ENCODE measurements at regions not wholly inside any gene's neighbourhood (a gene's known extent, or its start where the extent isn't known, plus 50 kb on each side); places are given as distances from the start of the nearest gene placed in this dataset.

- Histone ChIP-seq H3K36me3 (ENCODE audit: low read depth, missing control alignments) (no peaks in the 10 kb centered on the region), H3K4me1 (no peaks in the 10 kb centered on the region), H3K4me3 (no peak overlapping the region), H3K9me3 (no peaks in the 10 kb centered on the region), H3K27ac (no peak overlapping the region), H3K27me3 (no peaks in the 10 kb centered on the region)
- TF ChIP-seq CTCF (IDR thresholded peaks at IDR 0.05) (no peak), POLR2A (IDR thresholded peaks at IDR 0.05) (no peak)
- WGBS, 2 donors: 78 to 82% methylated on average over 3 of the region's 3 CpGs
- DNase-seq: no peak
- intact Hi-C loops (cut with DNase I; ENCODE audit: low total_unique reads): no loop called here
Measured at GRCh38 chr18:5744659-5745058, 150.7 kb downstream of the TMEM200C start.

GRCh38 chr18:5738526-5738925 is 156.8 kb downstream of the TMEM200C start:
- Histone ChIP-seq H3K27me3 (no peaks in the 10 kb centered on the region), H3K4me3 (no peak overlapping the region), H3K27ac (no peak overlapping the region), H3K36me3 (ENCODE audit: low read depth, missing control alignments) (no peaks in the 10 kb centered on the region), H3K4me1 (no peaks in the 10 kb centered on the region), H3K9me3 (no peaks in the 10 kb centered on the region)
- TF ChIP-seq CTCF (IDR thresholded peaks at IDR 0.05) (no peak), POLR2A (IDR thresholded peaks at IDR 0.05) (no peak)
- intact Hi-C loops (cut with DNase I; ENCODE audit: low total_unique reads): no loop called here
- no peak for DNase-seq
- WGBS, 2 donors: 73 to 74% methylated on average over 4 of the region's 4 CpGs

- WGBS, 2 donors: 87 to 94% methylated on average over 7 of the region's 7 CpGs
- no peak overlapping the region for H3K27ac ChIP-seq
- H3K36me3 ChIP-seq (ENCODE audit: low read depth, missing control alignments): no peaks in the 10 kb centered on the region
- no peaks in the 10 kb centered on the region for H3K27me3 ChIP-seq
- intact Hi-C loops (cut with DNase I; ENCODE audit: low total_unique reads): no loop called here
- DNase-seq: no peak
- H3K4me1 ChIP-seq: no peaks in the 10 kb centered on the region
- H3K4me3 ChIP-seq: no peak overlapping the region
- TF ChIP-seq CTCF (IDR thresholded peaks at IDR 0.05) (no peak), POLR2A (IDR thresholded peaks at IDR 0.05) (no peak)
- no peaks in the 10 kb centered on the region for H3K9me3 ChIP-seq
Measured at GRCh38 chr18:5732318-5732717, 163.0 kb downstream of the TMEM200C start.

GRCh38 chr18:5729983-5730699 is 165.2 kb downstream of the TMEM200C start:
- no peak for TF ChIP-seq CTCF (IDR thresholded peaks at IDR 0.05)
- TF ChIP-seq POLR2A (IDR thresholded peaks at IDR 0.05): no peak
- Histone ChIP-seq H3K36me3 (ENCODE audit: low read depth, missing control alignments) (no peaks in the 10 kb centered on the region), H3K4me1 (no peaks in the 10 kb centered on the region), H3K27me3 (no peaks in the 10 kb centered on the region), H3K9me3 (no peaks in the 10 kb centered on the region), H3K4me3 (no peak overlapping the region), H3K27ac (no peak overlapping the region)
- intact Hi-C loops (cut with DNase I; ENCODE audit: low total_unique reads): no loop called here
- no peak for DNase-seq
- 66 to 67% methylated on average over 6 of the region's 6 CpGs for whole genome bisulfite sequencing, 2 donors

GRCh38 chr18:5728531-5728930 is 166.8 kb downstream of the TMEM200C start:
- Histone ChIP-seq H3K27me3 (no peaks in the 10 kb centered on the region), H3K27ac (no peak overlapping the region), H3K4me3 (no peak overlapping the region), H3K36me3 (ENCODE audit: low read depth, missing control alignments) (no peaks in the 10 kb centered on the region), H3K9me3 (no peaks in the 10 kb centered on the region), H3K4me1 (no peaks in the 10 kb centered on the region)
- DNase-seq: no peak
- TF ChIP-seq CTCF (IDR thresholded peaks at IDR 0.05) (no peak), POLR2A (IDR thresholded peaks at IDR 0.05) (no peak)
- WGBS, 2 donors: 47 to 53% methylated on average over 5 of the region's 5 CpGs
- intact Hi-C loops (cut with DNase I; ENCODE audit: low total_unique reads): no loop called here
